Fibroblast of mammary gland (primary cell): ENCODE measurements at regions not wholly inside any gene's neighbourhood (a gene's known extent, or its start where the extent isn't known, plus 50 kb on each side); places are given as distances from the start of the nearest gene placed in this dataset.

Experiments used
- DNase-seq: peaks from one replicate; pipeline ENCODE4 v3.0.0-alpha.2; 2010; ENCODE audit warnings: low read depth
- H3K4me3 ChIP-seq: 2 replicates; pipeline ENCODE4 v1.5.1; 2011; ENCODE audit warnings: low read depth, mild to moderate bottlenecking, low read length, moderate library complexity; ENCODE audit not compliant: control insufficient read depth
- CTCF ChIP-seq: conservative IDR thresholded peaks from 2 replicates; pipeline ENCODE4 v1.5.1; 2011; ENCODE audit warnings: low read depth, low read length, inconsistent platforms; ENCODE audit not compliant: control insufficient read depth, insufficient read depth

GRCh38 chr12:75820848-75821578 lies 210.6 kb downstream of the PHLDA1 start:
- peak; percentile 24 for TF ChIP-seq CTCF
- peak; percentile 99 for DNase-seq
- no peak overlapping the region for H3K4me3 ChIP-seq

GRCh38 chr12:75820071-75820470 lies 211.5 kb downstream of the PHLDA1 start:
- peak; percentile 19 for DNase-seq
- TF ChIP-seq CTCF: no peak
- no peak overlapping the region for H3K4me3 ChIP-seq

- no peak overlapping the region for H3K4me3 ChIP-seq
- no peak for TF ChIP-seq CTCF
These were observed 212.1 kb downstream of the PHLDA1 start for GRCh38 chr12:75819512-75819911.

GRCh38 chr12:75818863-75819262 lies 212.7 kb downstream of the PHLDA1 start:
- TF ChIP-seq CTCF: no peak
- no peak overlapping the region for H3K4me3 ChIP-seq
- no peak for DNase-seq

More at GRCh38 chr12:75819512-75819911, 212.1 kb downstream of the PHLDA1 start:
- no peak for DNase-seq

- TF ChIP-seq CTCF: peak; percentile 24
- DNase-seq: peak; percentile 95
- no peak overlapping the region for H3K4me3 ChIP-seq
These were observed 214.7 kb downstream of the PHLDA1 start for GRCh38 chr12:75816897-75817296.

- H3K4me3 ChIP-seq: no peak overlapping the region
- DNase-seq: peak; percentile 49
- no peak for TF ChIP-seq CTCF
These were observed 215.8 kb downstream of the PHLDA1 start for GRCh38 chr12:75815756-75816155.
